Eye (tissue), 1 donor: ENCODE measurements at regions not wholly inside any gene's neighbourhood (a gene's known extent, or its start where the extent isn't known, plus 50 kb on each side); places are given as distances from the start of the nearest gene placed in this dataset.

Experiments
- DNase-seq: peaks from one replicate; pipeline ENCODE4 v3.0.0-alpha.2; 2015

- DNase-seq, result no peak
Measured at GRCh38 chr22:49199224-49199623, 628.4 kb downstream of the BRD1 start.

GRCh38 chr22:49198705-49199084, 629.0 kb downstream of the BRD1 start:
- no peak for DNase-seq

- no peak for DNase-seq
Measured at GRCh38 chr22:49197986-49198704, 629.5 kb downstream of the BRD1 start.

- no peak for DNase-seq
Measured at GRCh38 chr22:49197505-49197904, 630.2 kb downstream of the BRD1 start.

GRCh38 chr22:49196046-49196511, 631.6 kb downstream of the BRD1 start:
- no peak for DNase-seq

- no peak for DNase-seq
Measured at GRCh38 chr22:49195636-49196035, 632.0 kb downstream of the BRD1 start.

- DNase-seq, result no peak
Measured at GRCh38 chr22:49193901-49194465, 633.7 kb downstream of the BRD1 start.

GRCh38 chr22:49193348-49193747, 634.3 kb downstream of the BRD1 start:
- DNase-seq, result no peak

- DNase-seq, result no peak
Measured at GRCh38 chr22:49192857-49193250, 634.8 kb downstream of the BRD1 start.

GRCh38 chr22:49192180-49192856, 635.4 kb downstream of the BRD1 start:
- DNase-seq, result no peak

GRCh38 chr22:49191506-49191980, 636.1 kb downstream of the BRD1 start:
- no peak for DNase-seq

- DNase-seq, result no peak
Measured at GRCh38 chr22:49190816-49191505, 636.7 kb downstream of the BRD1 start.

- no peak for DNase-seq
Measured at GRCh38 chr22:49189871-49190270, 637.8 kb downstream of the BRD1 start.

- no peak for DNase-seq
Measured at GRCh38 chr22:49188591-49188990, 639.1 kb downstream of the BRD1 start.

- DNase-seq, result no peak
Measured at GRCh38 chr22:49188091-49188490, 639.6 kb downstream of the BRD1 start.

- DNase-seq, result no peak
Measured at GRCh38 chr22:49186762-49187161, 640.9 kb downstream of the BRD1 start.

GRCh38 chr22:49186293-49186692, 641.4 kb downstream of the BRD1 start:
- no peak for DNase-seq

GRCh38 chr22:49185312-49185969, 642.2 kb downstream of the BRD1 start:
- no peak for DNase-seq

GRCh38 chr22:49184736-49185135, 642.9 kb downstream of the BRD1 start:
- no peak for DNase-seq

- DNase-seq, result no peak
Measured at GRCh38 chr22:49183826-49184216, 643.9 kb downstream of the BRD1 start.

GRCh38 chr22:49183208-49183825, 644.4 kb downstream of the BRD1 start:
- no peak for DNase-seq

- DNase-seq, result no peak
Measured at GRCh38 chr22:49182416-49182815, 645.3 kb downstream of the BRD1 start.
